Astrocyte (in vitro differentiated cells and primary cell): ENCODE measurements at regions not wholly inside any gene's neighbourhood (a gene's known extent, or its start where the extent isn't known, plus 50 kb on each side); places are given as distances from the start of the nearest gene placed in this dataset.
"Not testable (repeated sequence)": the region's sequence is repeated elsewhere in the genome, so short reads cannot be mapped to it uniquely, and the experiment has no call there.

ENCODE experiments used
- EZH2 ChIP-seq: IDR thresholded peaks from 2 replicates; pipeline ENCODE4 v1.6.1; 2012; ENCODE audit warnings: mild to moderate bottlenecking, low read length, inconsistent platforms; ENCODE audit not compliant: insufficient read depth
- TF ChIP-seq, protein P1 (sequence below): IDR thresholded peaks from 2 replicates; pipeline ENCODE4 v1.5.1; 2011; ENCODE audit warnings: low read depth, mild to moderate bottlenecking, inconsistent platforms, low read length, moderate library complexity; ENCODE audit not compliant: insufficient read depth

DNA sequence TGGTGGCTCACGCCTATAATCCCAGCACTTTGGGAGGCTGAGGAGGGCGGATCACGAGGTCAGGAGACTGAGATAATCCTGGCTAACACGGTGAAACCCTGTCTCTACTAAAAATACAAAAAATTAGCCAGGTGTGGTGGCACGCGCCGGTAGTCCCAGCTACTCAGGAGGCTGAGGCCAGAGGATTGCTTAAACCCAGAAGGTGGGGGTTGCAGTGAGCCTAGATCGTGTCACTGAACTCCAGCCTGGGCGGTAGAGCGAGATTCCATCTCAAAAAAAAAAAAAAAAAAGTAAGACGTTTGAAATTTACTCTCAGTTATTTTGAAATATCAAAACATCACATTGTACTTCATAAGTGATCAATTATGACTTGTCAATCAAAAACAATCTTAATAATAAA lies 176.9 kb upstream of the ZNF804A start:
- not testable (repeated sequence) for TF ChIP-seq EZH2
- TF ChIP-seq, protein P1, sequence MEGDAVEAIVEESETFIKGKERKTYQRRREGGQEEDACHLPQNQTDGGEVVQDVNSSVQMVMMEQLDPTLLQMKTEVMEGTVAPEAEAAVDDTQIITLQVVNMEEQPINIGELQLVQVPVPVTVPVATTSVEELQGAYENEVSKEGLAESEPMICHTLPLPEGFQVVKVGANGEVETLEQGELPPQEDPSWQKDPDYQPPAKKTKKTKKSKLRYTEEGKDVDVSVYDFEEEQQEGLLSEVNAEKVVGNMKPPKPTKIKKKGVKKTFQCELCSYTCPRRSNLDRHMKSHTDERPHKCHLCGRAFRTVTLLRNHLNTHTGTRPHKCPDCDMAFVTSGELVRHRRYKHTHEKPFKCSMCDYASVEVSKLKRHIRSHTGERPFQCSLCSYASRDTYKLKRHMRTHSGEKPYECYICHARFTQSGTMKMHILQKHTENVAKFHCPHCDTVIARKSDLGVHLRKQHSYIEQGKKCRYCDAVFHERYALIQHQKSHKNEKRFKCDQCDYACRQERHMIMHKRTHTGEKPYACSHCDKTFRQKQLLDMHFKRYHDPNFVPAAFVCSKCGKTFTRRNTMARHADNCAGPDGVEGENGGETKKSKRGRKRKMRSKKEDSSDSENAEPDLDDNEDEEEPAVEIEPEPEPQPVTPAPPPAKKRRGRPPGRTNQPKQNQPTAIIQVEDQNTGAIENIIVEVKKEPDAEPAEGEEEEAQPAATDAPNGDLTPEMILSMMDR: not testable (repeated sequence)
